LNCAP (cell line): ENCODE measurements at regions not wholly inside any gene's neighbourhood (a gene's known extent, or its start where the extent isn't known, plus 50 kb on each side); places are given as distances from the start of the nearest gene placed in this dataset.

Experiments
- TF ChIP-seq, protein P1 (sequence below): fragments of 450-650 bp; IDR thresholded peaks from 2 replicates; pipeline ENCODE4 v1.5.1; 2017; ENCODE audit warnings: mild to moderate bottlenecking

DNA sequence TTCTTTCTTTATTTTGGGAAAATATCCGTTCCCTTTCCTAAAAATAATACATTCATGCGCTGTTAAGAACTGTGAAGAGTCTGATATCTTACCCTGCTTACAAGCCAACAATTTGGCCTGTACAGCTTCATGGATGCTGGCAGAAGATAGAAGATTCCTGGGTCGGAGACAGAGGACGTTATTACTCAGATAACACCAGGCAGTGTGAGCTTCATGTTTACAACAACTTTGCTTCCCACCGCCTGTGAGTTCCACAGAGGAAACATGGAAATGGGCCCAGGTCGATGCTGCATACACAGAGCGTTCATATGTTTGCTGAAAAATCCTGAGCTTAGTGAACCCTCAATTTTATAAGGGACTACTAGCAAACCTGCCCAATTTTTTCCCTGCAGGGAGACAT lies 705.6 kb upstream of the SEL1L start:
- TF ChIP-seq, protein P1, sequence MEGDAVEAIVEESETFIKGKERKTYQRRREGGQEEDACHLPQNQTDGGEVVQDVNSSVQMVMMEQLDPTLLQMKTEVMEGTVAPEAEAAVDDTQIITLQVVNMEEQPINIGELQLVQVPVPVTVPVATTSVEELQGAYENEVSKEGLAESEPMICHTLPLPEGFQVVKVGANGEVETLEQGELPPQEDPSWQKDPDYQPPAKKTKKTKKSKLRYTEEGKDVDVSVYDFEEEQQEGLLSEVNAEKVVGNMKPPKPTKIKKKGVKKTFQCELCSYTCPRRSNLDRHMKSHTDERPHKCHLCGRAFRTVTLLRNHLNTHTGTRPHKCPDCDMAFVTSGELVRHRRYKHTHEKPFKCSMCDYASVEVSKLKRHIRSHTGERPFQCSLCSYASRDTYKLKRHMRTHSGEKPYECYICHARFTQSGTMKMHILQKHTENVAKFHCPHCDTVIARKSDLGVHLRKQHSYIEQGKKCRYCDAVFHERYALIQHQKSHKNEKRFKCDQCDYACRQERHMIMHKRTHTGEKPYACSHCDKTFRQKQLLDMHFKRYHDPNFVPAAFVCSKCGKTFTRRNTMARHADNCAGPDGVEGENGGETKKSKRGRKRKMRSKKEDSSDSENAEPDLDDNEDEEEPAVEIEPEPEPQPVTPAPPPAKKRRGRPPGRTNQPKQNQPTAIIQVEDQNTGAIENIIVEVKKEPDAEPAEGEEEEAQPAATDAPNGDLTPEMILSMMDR = no peak

DNA sequence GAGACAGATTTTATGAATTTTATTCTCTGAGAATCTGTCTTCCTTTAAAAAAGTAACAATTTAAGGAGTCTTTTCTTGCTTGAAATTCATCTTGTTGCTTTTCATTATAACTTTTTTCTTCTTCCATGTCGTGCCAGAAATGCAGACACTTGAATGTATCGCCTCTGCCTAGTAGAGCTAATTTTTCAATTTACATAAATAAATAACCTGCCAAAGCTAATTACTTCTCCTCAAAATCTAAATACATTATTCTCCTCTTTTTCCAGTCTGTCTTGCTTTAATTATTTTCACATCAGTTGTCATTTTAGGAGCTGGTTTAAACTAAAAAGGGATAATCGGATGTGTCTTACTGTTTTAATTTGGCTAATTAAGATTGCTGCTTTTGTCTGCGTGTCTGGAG lies 711.1 kb upstream of the SEL1L start:
- TF ChIP-seq, protein P1 = no peak

DNA sequence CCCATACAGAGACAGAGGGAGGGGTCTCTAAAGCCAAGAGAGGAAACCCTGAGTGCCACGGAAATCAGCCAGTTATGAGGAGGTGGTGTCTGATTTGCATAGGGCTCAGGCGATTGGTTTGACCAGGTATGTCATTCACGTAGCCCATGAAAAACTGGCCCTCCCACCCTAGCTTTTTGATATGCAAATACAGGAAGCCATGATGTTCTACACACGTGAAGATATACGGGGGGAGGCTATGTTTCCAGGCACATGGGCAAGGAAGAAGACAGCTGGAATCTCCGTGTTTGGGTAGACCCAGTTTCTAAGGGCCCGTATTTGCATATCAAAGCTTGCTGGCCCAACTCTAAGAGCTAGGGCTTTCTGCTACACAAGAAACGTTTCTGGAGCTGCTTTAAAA lies 717.8 kb upstream of the SEL1L start:
- TF ChIP-seq, protein P1 = no peak

DNA sequence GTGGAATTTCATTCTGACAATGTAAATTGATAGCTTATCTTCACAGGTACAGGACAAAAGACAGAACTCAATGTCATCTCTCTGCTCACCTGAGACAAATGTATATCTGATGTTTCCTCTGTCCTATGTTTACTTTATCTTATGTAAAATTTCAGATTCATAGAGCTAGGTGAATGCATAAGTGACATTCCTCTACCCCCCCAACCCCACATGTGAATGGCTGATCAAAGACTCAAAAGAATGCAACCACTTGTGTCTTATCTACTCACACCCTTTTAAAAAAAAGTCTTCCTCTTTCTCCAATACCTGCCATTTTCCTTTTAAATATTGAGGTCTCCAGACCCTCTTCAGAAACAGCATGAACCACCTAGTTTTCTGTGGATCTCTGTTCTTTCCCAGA lies 736.6 kb upstream of the SEL1L start:
- TF ChIP-seq, protein P1 = no peak

DNA sequence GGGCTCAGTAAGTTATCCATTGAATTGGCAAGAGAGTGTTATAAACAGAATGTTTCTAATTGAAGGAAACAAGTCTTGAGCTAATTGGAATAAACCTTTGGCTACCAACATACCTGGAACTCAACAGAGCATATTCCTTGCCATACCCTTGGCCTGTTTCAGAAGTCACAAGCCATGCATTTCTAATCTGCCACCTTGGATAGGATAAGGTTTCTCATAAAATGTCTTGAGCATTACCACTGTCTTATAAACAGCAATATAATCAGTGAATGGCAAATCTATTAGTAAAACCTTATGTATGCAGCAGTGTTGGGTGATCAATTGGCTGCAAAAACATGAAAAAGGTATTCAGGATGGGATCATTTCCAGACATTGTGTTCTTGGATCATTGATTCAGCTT lies 765.2 kb upstream of the SEL1L start:
- TF ChIP-seq, protein P1 = no peak

DNA sequence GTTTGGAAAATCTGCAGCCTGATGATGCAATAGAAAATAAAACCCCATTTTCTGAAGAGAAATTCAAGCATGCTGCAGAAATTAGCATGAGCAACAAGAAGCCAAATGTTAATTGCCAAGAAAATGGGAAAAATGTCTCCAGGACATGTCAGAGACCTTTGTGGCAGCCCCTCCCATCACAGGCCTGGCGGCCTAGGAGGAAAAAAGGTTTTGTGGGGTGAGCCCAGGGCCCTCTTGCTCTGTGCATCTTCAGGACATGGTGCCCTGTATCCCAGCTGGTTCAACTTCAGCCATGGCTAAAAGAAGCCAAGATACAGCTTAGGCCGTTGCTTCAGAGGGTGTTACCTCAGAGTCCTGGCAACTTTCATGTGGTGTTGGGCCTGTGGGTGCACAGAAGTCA lies 775.5 kb upstream of the SEL1L start:
- TF ChIP-seq, protein P1 = no peak

DNA sequence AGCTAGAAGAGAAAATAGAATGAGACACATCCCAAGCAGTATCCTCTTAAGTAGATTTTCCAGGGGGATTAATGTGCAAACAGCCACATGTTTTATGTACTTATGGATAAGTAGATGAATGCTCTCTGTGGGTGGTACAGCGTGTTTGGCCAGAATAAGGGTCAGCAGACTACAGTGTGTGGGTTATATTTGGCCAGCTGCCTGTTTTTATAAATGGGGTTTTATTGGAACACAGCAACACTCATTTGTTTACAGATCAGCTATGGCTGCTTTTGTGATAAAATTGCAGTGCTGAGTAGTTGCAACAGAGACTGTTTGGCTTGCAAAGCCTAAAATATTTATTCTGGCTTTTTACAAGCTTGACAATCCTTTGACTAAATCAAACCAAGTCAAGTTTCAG lies 780.2 kb upstream of the SEL1L start:
- TF ChIP-seq, protein P1 = no peak

DNA sequence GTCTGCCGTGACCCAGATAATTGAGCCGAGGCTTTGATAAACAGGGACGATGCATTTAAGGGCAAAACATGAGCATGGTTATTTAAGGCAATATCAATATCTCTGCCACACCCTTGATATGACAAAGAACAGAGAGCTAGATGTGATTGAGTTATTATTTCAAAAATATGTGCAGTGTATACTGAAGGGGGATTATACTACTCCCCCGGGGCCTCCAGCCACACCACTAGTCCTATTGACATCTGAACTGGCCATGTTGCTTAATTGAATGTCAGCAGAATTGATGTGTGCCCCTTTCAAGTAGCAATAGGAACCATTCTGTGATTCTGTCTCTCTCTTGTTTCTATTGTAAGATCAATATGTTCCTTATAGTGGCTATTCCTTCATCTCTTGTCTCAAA lies 794.8 kb upstream of the SEL1L start:
- TF ChIP-seq, protein P1 = no peak
